HCT116 (cell line): ENCODE measurements at regions not wholly inside any gene's neighbourhood (a gene's known extent, or its start where the extent isn't known, plus 50 kb on each side); places are given as distances from the start of the nearest gene placed in this dataset.

Source experiments
- ATF3 ChIP-seq: IDR thresholded peaks from 2 replicates; pipeline ENCODE4 v1.6.1; 2012
- CEBPB ChIP-seq: IDR thresholded peaks from 2 replicates; pipeline ENCODE4 v1.6.1; 2012; ENCODE audit warnings: low read depth
- CTCF ChIP-seq, 3 experiments: fragments of 200-600 bp in 1 of 3; sonication (generic) in 1 of 3; IDR thresholded peaks in 2 of 3; conservative IDR thresholded peaks in 1 of 3; 2 replicates each; pipeline ENCODE4 v1.5.1; 2012 to 2017; ENCODE audit warnings: low read depth in 2 of 3, low read length in 2 of 3, antibody characterized with exemption in 1 of 3, borderline replicate concordance in 1 of 3, control low read depth in 1 of 3, mild to moderate bottlenecking in 1 of 3, mixed read lengths in 1 of 3, mixed run types in 1 of 3, moderate library complexity in 1 of 3; ENCODE audit not compliant: insufficient read depth in 1 of 3
- ELF1 ChIP-seq: IDR thresholded peaks from 2 replicates; pipeline ENCODE4 v1.6.1; 2012; ENCODE audit warnings: low read depth, borderline replicate concordance
- EZH2 ChIP-seq: fragments of 200-600 bp; sonication (generic); IDR thresholded peaks from 2 replicates; pipeline ENCODE4 v1.6.1; 2017; ENCODE audit warnings: antibody characterized with exemption, mixed run types
- EZH2phosphoT487 ChIP-seq: fragments of 200-600 bp; IDR thresholded peaks from 2 replicates; pipeline ENCODE4 v1.6.1; 2018; ENCODE audit warnings: antibody characterized with exemption, borderline replicate concordance
- JUND ChIP-seq: IDR thresholded peaks from 2 replicates; pipeline ENCODE4 v1.6.1; 2012
- MAX ChIP-seq: IDR thresholded peaks from 2 replicates; pipeline ENCODE4 v1.6.1; 2012
- POLR2A ChIP-seq: IDR thresholded peaks from 2 replicates; pipeline ENCODE4 v1.7.0; 2011; ENCODE audit warnings: borderline replicate concordance; ENCODE audit not compliant: insufficient read depth, insufficient read length; ENCODE audit errors: extremely low read depth
- POLR2AphosphoS5 ChIP-seq: IDR thresholded peaks from 2 replicates; pipeline ENCODE4 v1.6.1; 2011; ENCODE audit warnings: mild to moderate bottlenecking, low read depth, low read length, moderate library complexity
- RAD21 ChIP-seq: IDR thresholded peaks from 2 replicates; pipeline ENCODE4 v1.6.1; 2012; ENCODE audit warnings: low read depth, mild to moderate bottlenecking
- REST ChIP-seq: IDR thresholded peaks from 2 replicates; pipeline ENCODE4 v1.6.1; 2012; ENCODE audit warnings: low read depth
- YY1 ChIP-seq: IDR thresholded peaks from 2 replicates; pipeline ENCODE4 v1.6.1; 2011; ENCODE audit warnings: low read length, low read depth, moderate library complexity, mild to moderate bottlenecking; ENCODE audit not compliant: insufficient replicate concordance; ENCODE audit errors: extremely low read depth
- ZNF274 ChIP-seq: fragments of 200-500 bp; sonication (Bioruptor generic); IDR thresholded peaks from 2 replicates; pipeline ENCODE4 v1.6.1; 2014; ENCODE audit warnings: mild to moderate bottlenecking, low read depth, low read length, inconsistent platforms

- TF ChIP-seq JUND (no peak), POLR2A (no peak), YY1 (no peak), REST (no peak), CTCF (IDR thresholded peaks at IDR 0.05 in 2 of 3, conservative IDR thresholded peaks at IDR 0.05 in 1 of 3; ENCODE audit: borderline replicate concordance in 1 of 3, insufficient read depth in 1 of 3, low read depth in 2 of 3, low read length in 2 of 3) (no peak), CEBPB (no peak), POLR2AphosphoS5 (no peak), MAX (no peak), ELF1 (no peak), EZH2phosphoT487 (no peak), ATF3 (no peak), EZH2 (no peak), ZNF274 (no peak), RAD21 (no peak)
Measured at GRCh38 chr17:77619326-77619725, 339.2 kb upstream of the TNRC6C start.
